ENCODE measurements at regions not wholly inside any gene's neighbourhood (a gene's known extent, or its start where the extent isn't known, plus 50 kb on each side); places are given as distances from the start of the nearest gene placed in this dataset.

- intact Hi-C loops (cut with DNase I) = no loop called here
- Histone ChIP-seq H3K9me3 (no peaks in the 10 kb centered on the region), H3K27me3 (no peaks in the 10 kb centered on the region), H3K4me1 (ENCODE audit: insufficient read depth) (peaks cover 6% of the 10 kb centered on the region), H3K4me3 (no peak overlapping the region), H3K36me3 (no peaks in the 10 kb centered on the region), H3K27ac (no peak overlapping the region)
- DNase-seq = no peak
- TF ChIP-seq CTCF (IDR thresholded peaks at IDR 0.05) (no peak), POLR2A (IDR thresholded peaks at IDR 0.05) (no peak), EP300 (IDR thresholded peaks at IDR 0.05) (no peak)
- WGBS, 3 donors = 17 to 56% (median 32%) methylated on average over 3 of the region's 3 CpGs
Measured at GRCh38 chr3:177676148-177676547, 478.9 kb upstream of the TBL1XR1 start.

- Histone ChIP-seq H3K27ac (no peak overlapping the region), H3K4me1 (ENCODE audit: insufficient read depth) (peaks cover 6% of the 10 kb centered on the region), H3K36me3 (no peaks in the 10 kb centered on the region), H3K27me3 (no peaks in the 10 kb centered on the region), H3K9me3 (no peaks in the 10 kb centered on the region), H3K4me3 (no peak overlapping the region)
- DNase-seq = no peak
- WGBS, 3 donors = 86 to 90% (median 88%) methylated on average over 6 of the region's 6 CpGs
- intact Hi-C loops (cut with DNase I) = no loop called here
- TF ChIP-seq POLR2A (IDR thresholded peaks at IDR 0.05) = no peak
Measured at GRCh38 chr3:177676947-177677587, 479.8 kb upstream of the TBL1XR1 start.

- Histone ChIP-seq H3K27me3 (no peaks in the 10 kb centered on the region), H3K9me3 (no peaks in the 10 kb centered on the region), H3K27ac (no peak overlapping the region), H3K4me1 (ENCODE audit: insufficient read depth) (no peaks in the 10 kb centered on the region), H3K4me3 (no peak overlapping the region), H3K36me3 (no peaks in the 10 kb centered on the region)
- TF ChIP-seq EP300 (IDR thresholded peaks at IDR 0.05) = no peak
- TF ChIP-seq POLR2A (IDR thresholded peaks at IDR 0.05) = no peak
- no peak for DNase-seq
- WGBS, 3 donors = 37 to 62% (median 39%) methylated on average over 5 of the region's 5 CpGs
- intact Hi-C loops (cut with DNase I) = no loop called here
Measured at GRCh38 chr3:177679568-177680471, 482.5 kb upstream of the TBL1XR1 start.

GRCh38 chr3:177680472-177680821 is 483.2 kb upstream of the TBL1XR1 start:
- Histone ChIP-seq H3K9me3 (no peaks in the 10 kb centered on the region), H3K4me1 (ENCODE audit: insufficient read depth) (no peaks in the 10 kb centered on the region), H3K36me3 (no peaks in the 10 kb centered on the region), H3K4me3 (no peak overlapping the region), H3K27ac (no peak overlapping the region), H3K27me3 (no peaks in the 10 kb centered on the region)
- no peak for TF ChIP-seq POLR2A (IDR thresholded peaks at IDR 0.05)
- no peak for TF ChIP-seq CTCF (IDR thresholded peaks at IDR 0.05)
- TF ChIP-seq EP300 (IDR thresholded peaks at IDR 0.05) = no peak
- intact Hi-C loops (cut with DNase I) = no loop called here
- 95 to 96% (median 96%) methylated on average over 1 of the region's 1 CpG for WGBS, 3 donors
- DNase-seq = no peak

GRCh38 chr3:177681156-177681555 is 483.9 kb upstream of the TBL1XR1 start:
- no peaks in the 10 kb centered on the region for H3K36me3 ChIP-seq
- H3K27me3 ChIP-seq = no peaks in the 10 kb centered on the region
- H3K27ac ChIP-seq = no peak overlapping the region
- TF ChIP-seq POLR2A (IDR thresholded peaks at IDR 0.05) = no peak
- no peak for TF ChIP-seq EP300 (IDR thresholded peaks at IDR 0.05)
- no peak for TF ChIP-seq CTCF (IDR thresholded peaks at IDR 0.05)
- H3K4me3 ChIP-seq = no peak overlapping the region
- no peaks in the 10 kb centered on the region for H3K4me1 ChIP-seq (ENCODE audit: insufficient read depth)
- DNase-seq = no peak
- H3K9me3 ChIP-seq = no peaks in the 10 kb centered on the region
- intact Hi-C loops (cut with DNase I) = no loop called here

All from ovary (tissue), 7 donors.